Endothelial cell of hepatic sinusoid (primary cell): ENCODE measurements at regions not wholly inside any gene's neighbourhood (a gene's known extent, or its start where the extent isn't known, plus 50 kb on each side); places are given as distances from the start of the nearest gene placed in this dataset.
"Not testable (repeated sequence)": the region's sequence is repeated elsewhere in the genome, so short reads cannot be mapped to it uniquely, and the experiment has no call there.

Experiments used
- in situ Hi-C: cut with HindIII; loops from 2 replicates; pipeline ENCODE4 v1.10.0; 2017; ENCODE audit warnings: low sequenced_read_pairs

DNA sequence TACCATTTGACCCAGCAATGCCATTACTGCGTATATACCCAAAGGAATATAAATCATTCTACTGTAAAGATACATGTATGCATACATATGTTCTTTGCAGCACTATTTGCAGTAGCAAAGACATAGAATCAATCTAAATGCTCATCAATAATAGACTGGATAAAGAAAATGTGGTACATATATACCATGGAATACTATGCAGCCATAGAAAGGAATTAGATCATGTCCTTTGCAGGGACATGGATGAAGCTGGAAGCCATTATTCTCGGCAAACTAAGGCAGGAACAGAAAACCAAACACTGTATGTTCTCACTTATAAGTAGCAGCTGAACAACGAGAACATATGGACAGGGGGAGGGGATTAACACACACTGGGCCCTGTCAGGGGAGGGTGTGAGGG is 54.8 kb upstream of the ZNF30 start:
- in situ Hi-C loops: not testable (repeated sequence)

GRCh38 chr19:34867631-34868030 is 59.1 kb upstream of the ZNF30 start:
- in situ Hi-C loops: no loop called here

DNA sequence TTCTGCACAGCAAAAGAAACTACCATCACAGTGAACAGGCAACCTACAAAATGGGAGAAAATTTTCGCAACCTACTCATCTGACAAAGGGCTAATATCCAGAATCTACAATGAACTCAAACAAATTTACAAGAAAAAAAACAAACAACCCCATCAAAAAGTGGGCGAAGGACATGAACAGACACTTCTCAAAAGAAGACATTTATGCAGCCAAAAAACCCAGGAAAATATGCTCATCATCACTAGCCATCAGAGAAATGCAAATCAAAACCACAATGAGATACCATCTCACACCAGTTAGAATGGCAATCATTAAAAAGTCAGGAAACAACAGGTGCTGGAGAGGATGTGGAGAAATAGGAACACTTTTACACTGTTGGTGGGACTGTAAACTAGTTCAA is 61.5 kb upstream of the ZNF30 start:
- in situ Hi-C loops: not testable (repeated sequence)

DNA sequence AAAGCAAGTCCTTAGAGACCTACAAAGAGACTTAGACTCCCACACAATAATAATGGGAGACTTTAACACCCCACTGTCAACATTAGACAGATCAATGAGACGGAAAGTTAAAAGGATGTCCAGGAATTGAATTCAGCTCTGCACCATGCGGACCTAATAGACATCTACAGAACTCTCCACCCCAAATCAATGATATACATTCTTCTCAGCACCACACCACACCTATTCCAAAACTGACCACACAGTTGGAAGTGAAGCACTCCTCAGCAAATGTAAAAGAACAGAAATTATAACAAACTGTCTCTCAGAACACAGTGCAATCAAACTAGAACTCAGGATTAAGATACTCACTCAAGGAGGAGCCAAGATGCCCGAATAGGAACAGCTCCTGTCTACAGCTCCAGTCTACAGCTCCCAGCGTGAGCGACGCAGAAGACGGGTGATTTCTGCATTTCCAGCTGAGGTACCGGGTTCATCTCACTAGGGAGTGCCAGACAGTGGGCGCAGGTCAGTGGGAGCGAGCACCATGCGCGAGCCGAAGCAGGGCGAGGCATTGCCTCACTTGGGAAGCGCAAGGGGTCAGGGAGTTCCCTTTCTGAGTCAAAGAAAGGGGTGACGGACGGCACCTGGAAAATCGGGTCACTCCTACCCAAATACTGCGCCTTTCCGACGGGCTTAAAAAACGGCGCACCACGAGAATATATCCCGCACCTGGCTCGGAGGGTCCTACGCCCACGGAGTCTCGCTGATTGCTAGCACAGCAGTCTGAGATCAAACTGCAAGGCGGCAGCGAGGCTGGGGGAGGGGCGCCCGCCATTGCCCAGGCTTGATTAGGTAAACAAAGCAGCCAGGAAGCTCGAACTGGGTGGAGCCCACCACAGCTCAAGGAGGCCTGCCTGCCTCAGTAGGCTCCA is 66.6 kb upstream of the ZNF30 start:
- in situ Hi-C loops: not testable (repeated sequence)

DNA sequence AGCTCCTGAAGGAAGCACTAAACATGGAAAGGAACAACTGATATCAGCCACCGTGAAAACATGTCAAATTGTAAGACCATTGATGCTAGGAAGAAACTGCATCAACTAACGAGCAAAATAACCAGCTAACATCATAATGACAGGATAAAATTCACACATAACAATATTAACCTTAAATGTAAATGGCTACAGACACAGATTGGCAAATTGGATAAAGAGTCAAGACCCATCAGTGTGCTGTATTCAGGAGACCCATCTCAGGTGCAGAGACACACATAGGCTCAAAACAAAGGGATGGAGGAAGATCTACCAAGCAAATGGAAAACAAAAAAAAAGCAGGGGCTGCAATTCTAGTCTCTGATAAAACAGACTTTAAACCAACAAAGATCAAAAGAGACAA is 67.4 kb upstream of the ZNF30 start:
- in situ Hi-C loops: not testable (repeated sequence)

- in situ Hi-C loops: no loop called here
These were observed 70.7 kb upstream of the ZNF30 start for GRCh38 chr19:34856052-34856451.

- in situ Hi-C loops: no loop called here
These were observed 73.3 kb upstream of the ZNF30 start for GRCh38 chr19:34853369-34853768.

GRCh38 chr19:34852669-34853068 is 74.0 kb upstream of the ZNF30 start:
- in situ Hi-C loops: no loop called here

DNA sequence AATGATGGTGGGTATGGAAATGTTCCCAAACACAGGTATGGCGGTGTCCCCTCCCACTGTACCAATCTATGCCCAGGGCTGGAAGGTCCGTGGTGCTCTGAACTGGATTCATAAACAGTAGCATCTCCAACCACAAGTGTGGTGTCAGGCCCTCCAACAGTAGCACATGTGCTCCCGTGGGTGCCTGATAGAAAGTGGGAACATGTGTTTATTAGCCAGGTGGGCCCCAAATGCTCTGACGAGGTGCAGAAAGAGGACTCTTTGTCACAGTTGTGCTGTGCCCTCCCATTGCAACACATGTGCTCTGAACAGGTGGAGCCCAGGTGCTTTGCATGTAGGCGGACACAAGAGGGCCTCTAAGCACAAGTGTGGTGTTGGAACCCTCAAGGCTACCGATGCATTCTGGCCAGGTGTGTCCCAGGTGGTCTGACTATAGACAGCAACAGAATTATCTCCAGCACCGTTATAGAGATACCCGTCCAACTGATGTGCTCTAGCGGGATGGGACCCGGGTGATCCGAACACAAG is 75.4 kb upstream of the ZNF30 start:
- in situ Hi-C loops: no loop called here

DNA sequence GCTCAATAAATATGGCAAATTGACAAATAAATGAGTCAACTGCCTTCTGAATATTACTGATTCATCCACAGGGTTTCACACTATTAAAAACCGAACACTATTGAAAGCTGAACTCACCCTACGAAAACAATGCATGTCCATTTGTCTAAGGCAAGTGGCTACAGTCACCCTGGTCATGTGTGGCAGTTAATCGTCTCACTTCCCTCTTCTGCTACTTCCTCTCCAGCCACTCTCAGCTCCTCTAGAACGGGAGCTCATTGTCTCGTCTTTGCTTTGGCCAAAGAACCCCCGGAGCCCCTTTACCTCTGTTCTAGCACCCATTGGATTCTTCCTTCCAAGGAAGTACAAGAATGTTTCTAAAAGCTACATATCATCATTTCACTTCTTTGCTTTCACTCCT is 74.4 kb upstream of the ZNF599 start:
- in situ Hi-C loops: no loop called here

DNA sequence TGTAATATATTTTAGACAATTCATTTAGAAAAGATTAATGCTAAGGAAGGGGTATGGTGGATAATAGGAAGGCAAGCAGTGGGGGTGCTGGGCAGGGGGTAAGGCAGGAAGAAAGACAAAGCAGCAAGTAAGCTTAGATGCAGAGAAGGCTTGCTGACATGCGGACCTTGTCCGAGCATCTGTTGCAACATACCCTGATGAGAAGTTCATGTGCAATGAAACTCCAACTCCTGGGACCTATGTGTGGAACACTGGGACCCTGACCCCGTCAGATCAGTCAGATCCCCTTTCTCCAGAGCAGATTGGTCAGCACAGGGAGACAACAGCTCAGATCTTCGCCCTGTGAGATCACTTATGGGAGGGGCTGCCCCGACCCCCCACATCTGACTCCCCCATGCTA is 71.3 kb upstream of the ZNF599 start:
- in situ Hi-C loops: no loop called here

DNA sequence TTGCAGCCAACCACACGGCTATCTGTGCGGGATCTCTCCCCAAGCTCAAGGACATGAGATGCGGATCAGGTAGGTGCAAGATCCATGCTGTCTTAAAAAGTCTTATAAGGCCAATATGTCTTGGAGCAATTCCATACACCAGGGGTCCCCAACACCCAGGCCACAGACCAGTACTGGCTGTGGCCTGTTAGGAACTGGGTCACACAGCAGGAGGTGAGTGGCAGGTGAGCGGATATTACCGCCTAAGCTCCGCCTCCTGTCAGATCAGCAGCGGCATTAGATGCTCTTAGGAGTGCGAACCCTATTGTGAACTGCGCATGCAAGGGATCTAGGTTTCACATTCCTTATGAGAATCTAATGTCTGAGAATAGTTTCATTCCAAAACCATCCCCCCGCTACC is 68.8 kb upstream of the ZNF599 start:
- in situ Hi-C loops: no loop called here

GRCh38 chr19:34838753-34839431 is 65.9 kb upstream of the ZNF599 start:
- in situ Hi-C loops: no loop called here

- in situ Hi-C loops: no loop called here
These were observed 65.2 kb upstream of the ZNF599 start for GRCh38 chr19:34838248-34838647.

- in situ Hi-C loops: no loop called here
These were observed 64.2 kb upstream of the ZNF599 start for GRCh38 chr19:34837262-34837661.

DNA sequence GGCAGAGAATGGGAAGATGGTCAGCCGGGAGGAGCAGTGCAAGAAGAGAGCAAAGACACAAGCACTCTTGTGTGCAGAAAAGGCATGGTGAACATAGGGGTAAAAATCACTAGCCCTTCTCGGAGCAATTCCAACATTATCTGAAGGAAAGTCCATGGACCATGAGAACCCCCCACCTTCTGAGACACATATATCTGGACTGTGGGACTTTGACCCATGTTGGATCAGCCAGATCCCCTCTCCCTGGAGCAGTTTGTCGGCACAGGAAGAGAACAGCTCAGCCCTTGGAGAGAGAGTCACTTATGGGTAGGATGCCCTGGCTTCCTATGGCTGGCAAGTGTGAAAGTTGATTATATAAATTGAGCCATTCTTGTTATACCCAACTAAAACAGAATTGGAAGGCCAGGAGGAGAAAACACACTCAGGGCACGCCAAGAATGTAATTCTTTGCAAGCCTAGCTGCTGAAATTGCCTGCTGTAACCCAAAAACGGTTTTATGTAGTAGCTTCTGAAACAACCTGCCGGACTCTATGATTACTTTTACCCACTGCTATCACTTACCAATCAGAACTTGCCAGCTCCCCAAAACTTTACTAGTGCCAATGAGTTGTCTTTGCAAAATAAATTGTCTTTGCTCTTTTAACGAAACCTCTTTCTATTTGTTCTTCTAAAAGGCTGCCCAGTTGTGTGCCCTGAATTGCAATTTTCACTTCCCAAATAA is 62.8 kb upstream of the ZNF599 start:
- in situ Hi-C loops: no loop called here

GRCh38 chr19:34834472-34835061 is 61.6 kb upstream of the ZNF599 start:
- in situ Hi-C loops: no loop called here

DNA sequence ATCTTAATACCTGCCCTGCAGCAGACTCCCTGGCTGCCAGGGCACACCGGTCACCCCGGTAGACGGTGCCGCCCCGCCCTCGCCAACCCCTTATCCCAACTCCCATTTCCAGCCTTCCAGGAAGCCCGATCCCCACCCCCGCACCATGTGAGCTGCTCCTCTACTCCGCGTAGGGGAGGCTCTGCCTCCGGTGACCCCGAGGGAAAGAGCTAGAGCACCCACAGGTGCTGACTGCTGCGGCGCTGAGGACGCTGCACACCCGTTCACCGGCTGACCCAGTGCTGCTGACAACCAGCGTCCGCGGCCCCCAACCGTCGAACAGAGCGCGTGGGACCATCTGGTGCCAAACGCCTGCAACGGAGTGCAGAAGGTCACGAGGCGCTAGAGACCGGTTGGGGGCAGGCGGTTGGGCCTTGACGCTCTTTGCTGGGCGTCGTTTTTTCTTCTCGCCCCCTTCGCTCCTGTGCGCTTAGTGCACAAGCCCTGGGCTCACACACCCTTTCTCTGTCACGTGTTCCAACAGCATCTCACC is 59.6 kb upstream of the ZNF599 start:
- in situ Hi-C loops: no loop called here

DNA sequence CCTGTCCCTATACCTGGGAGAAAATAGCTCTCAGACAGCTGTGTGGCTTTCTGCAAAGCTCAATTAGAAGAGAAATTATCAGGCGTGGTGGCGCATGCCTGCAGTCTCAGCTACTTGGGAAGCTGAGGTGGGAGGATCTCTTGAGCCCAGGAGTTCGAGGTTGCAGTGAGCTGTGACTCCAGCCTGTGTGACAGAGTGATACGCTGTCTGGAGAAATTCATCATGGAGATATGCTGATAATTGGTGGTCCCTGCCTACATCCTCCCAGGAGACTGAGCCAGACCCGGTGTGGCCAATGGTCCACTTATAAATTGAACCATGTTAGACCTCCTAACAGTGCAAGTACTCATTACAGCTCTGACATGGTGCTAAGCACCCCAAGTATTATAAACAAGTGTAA is 58.7 kb upstream of the ZNF599 start:
- in situ Hi-C loops: no loop called here

DNA sequence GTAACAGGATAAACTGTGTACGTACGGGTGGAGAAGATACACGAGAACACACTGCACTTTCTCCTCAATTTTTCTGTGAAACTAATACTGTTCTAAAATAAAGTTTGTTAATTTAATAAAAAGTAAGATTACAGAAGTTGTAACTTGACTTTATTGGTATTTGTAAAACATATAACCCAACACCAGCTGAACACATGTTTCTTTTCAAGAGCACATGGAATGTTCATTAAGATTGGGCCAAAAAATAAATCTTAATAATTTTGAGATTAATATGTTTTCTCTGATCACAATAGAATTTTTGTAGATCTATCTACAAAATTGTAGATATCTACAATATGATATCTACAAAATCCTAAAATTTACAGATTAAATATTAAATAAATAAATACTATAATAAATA is 55.1 kb upstream of the ZNF599 start:
- in situ Hi-C loops: no loop called here

DNA sequence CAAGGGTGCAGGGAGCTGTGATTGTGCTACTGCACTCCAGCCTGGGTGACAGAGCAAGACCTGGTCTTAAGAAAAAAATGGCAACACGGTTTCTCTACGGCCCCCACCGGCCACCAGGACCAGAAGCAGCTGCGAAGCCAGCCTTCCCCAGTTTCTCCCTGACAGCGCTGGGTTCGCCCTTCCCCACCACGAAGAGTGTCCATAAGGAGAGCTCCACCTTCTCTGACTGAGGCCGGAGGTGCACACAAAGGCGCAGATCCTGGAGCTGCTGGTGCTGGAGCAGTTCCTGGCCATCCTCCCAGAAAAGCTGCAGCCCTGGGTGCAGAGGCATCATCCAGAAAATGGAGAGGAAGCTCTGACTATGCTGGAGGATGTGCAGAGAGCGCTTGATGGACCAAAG is 52.2 kb upstream of the ZNF599 start:
- in situ Hi-C loops: no loop called here
